Tibial nerve (tissue), 3 donors: ENCODE measurements at regions not wholly inside any gene's neighbourhood (a gene's known extent, or its start where the extent isn't known, plus 50 kb on each side); places are given as distances from the start of the nearest gene placed in this dataset.

ENCODE experiments used
- CTCF ChIP-seq, 5 experiments: fragments of 200-600 bp in 3 of 5; fragments of 450-650 bp in 2 of 5; sonication (generic) in 3 of 5; IDR thresholded peaks; one replicate each; pipeline ENCODE4 v1.5.1; 2016 to 2019; ENCODE audit warnings: antibody characterized with exemption in 5 of 5, mild to moderate bottlenecking in 3 of 5, moderate library complexity in 2 of 5
- POLR2A ChIP-seq, 2 donors: fragments of 450-650 bp; IDR thresholded peaks; one replicate each; pipeline ENCODE4 v1.6.1; 2017; ENCODE audit warnings: antibody characterized with exemption in 2 of 2, mild to moderate bottlenecking in 2 of 2, moderate library complexity in 2 of 2

- no peak for TF ChIP-seq CTCF (IDR thresholded peaks at IDR 0.05)
- no peak for TF ChIP-seq POLR2A (IDR thresholded peaks at IDR 0.05)
Measured at GRCh38 chr20:60729135-60729900, 522.7 kb upstream of the CDH4 start.
